ENCODE measurements at regions not wholly inside any gene's neighbourhood (a gene's known extent, or its start where the extent isn't known, plus 50 kb on each side); places are given as distances from the start of the nearest gene placed in this dataset.
"Not testable (repeated sequence)": the region's sequence is repeated elsewhere in the genome, so short reads cannot be mapped to it uniquely, and the experiment has no call there.

DNA sequence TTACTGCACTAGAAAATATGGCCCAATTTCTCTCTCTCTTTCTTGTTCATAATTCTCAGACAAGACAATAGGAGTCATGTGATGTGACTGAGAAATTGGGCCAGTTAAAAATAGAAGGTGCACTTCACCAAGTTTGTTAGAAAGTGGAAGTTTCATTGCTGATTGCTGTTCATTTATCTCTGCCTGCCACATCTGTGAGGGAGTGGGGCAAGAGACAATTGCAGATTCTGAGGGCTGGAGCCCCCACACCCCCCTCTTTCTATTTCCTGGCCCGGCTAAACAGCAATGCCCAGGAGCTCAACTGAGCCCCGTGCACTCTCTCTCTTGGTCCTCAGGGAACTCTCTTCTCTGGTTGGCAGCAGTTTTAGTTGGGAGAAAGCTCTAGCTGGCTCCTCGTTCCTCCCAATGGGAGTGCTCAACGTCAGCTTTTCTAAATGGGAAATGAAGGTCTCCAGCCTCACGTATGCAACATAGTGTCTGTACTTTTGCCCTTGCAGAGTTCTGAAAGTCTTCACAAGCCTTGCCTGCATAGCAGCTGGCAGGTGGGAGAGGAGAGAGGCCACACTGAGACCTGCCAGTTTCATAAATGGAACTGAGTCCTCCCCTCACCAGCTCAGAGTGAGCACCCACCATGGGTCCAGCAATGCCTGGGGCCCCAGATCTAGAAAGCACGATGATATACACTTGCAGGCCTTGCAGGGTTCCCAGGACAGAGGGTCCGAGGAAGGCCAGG lies 115.7 kb downstream of the MYCN start:
- H3K4me3 Mint-ChIP-seq = no peak overlapping the region
- H3K4me1 Mint-ChIP-seq = peaks cover 12% of the 10 kb centered on the region
- no peaks in the 10 kb centered on the region for H3K36me3 Mint-ChIP-seq (ENCODE audit: low read depth)
- TF ChIP-seq, protein P1, sequence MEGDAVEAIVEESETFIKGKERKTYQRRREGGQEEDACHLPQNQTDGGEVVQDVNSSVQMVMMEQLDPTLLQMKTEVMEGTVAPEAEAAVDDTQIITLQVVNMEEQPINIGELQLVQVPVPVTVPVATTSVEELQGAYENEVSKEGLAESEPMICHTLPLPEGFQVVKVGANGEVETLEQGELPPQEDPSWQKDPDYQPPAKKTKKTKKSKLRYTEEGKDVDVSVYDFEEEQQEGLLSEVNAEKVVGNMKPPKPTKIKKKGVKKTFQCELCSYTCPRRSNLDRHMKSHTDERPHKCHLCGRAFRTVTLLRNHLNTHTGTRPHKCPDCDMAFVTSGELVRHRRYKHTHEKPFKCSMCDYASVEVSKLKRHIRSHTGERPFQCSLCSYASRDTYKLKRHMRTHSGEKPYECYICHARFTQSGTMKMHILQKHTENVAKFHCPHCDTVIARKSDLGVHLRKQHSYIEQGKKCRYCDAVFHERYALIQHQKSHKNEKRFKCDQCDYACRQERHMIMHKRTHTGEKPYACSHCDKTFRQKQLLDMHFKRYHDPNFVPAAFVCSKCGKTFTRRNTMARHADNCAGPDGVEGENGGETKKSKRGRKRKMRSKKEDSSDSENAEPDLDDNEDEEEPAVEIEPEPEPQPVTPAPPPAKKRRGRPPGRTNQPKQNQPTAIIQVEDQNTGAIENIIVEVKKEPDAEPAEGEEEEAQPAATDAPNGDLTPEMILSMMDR (IDR thresholded peaks at IDR 0.05) = no peak
- H3K27me3 Mint-ChIP-seq (ENCODE audit: low read depth, poor library complexity) = peaks cover 6% of the 10 kb centered on the region
- peak overlapping the region; percentile 6 for H3K27ac Mint-ChIP-seq
- peaks cover 8% of the 10 kb centered on the region for H3K9me3 Mint-ChIP-seq
- DNase-seq = no peak

DNA sequence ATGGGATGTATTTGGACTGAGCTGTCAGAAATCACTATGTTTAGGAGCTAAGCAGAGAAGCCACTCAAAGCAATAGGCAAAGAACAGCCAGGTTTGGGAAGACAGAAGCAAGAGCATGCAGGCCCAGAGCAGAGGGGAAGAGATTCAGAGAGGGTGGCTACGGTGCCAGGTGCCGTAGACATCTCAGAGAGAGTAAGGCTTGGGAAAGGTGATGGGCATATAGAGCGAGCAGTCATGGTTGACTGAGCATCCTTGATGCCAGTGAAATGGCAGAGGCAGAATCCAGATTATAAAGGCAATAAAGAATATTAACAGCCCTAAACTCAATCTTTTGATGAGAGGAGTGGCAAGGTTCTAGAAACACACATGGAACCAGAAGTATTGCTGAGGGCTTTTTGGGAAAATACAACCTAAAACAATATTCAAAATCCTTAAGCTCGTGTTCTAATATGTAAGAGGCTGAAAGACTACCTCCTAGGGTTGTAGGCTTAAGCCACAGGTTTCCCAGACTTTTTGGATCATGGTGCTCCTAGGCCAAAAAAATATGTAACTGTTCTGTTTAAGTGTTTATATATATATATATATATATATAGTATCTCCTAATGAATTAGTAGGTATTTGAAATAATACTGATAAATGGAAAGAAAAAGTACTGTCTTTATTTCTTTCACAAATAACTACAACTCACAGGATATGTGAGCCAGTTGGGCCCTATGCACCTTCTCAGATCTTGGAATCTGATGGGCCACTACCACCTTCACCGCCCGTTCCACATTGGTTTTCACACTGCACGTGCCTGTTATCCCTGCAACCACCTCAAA lies 113.3 kb downstream of the MYCN start:
- H3K27me3 Mint-ChIP-seq (ENCODE audit: low read depth, poor library complexity) = peaks cover 6% of the 10 kb centered on the region
- peaks cover 31% of the 10 kb centered on the region for H3K4me1 Mint-ChIP-seq
- TF ChIP-seq, protein P1 (IDR thresholded peaks at IDR 0.05) = no peak
- H3K27ac Mint-ChIP-seq = no peak overlapping the region
- H3K36me3 Mint-ChIP-seq (ENCODE audit: low read depth) = no peaks in the 10 kb centered on the region
- no peak for DNase-seq
- H3K9me3 Mint-ChIP-seq = peaks cover 8% of the 10 kb centered on the region
- no peak overlapping the region for H3K4me3 Mint-ChIP-seq

- not testable (repeated sequence) for H3K27ac Mint-ChIP-seq; H3K4me3 Mint-ChIP-seq; DNase-seq; H3K36me3 Mint-ChIP-seq (ENCODE audit: low read depth); H3K27me3 Mint-ChIP-seq (ENCODE audit: low read depth, poor library complexity)
- Mint-ChIP-seq H3K4me1 (peaks cover 31% of the 10 kb centered on the region), H3K9me3 (peaks cover 10% of the 10 kb centered on the region)
Observed at GRCh38 chr2:16052571-16053052, 112.3 kb downstream of the MYCN start.

DNA sequence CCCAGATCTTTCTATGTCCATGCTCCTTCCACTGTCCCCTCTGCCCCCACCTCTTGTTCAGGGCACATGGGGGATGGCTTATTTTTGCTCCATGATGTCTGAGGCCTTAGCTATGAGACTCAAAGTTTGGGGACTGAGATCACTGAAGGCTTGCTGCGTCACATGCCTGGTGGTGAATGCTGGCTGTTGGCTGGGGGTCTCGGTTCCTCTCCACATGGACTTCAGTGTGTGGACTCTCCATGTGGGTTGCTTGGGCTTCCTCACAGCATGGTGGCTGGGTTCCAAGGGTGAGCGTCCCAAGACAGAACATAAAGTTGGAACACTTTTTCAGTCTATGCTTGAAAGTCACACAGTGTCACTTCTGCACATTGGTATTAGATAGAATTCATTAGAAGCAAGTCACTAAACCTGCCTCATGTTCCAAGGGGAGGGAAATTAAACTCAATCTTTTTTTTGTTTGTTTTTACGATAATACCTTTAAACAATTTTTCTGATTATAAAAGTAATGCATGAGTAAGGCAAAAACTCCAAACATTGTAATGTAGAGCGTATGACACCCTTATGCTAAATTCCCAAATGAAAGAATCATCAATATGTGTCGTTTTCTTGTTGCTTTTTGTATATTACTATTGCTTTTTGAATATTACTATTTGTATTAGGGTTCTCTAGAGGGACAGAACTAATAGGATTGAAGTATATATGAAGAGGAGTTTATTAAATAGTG lies 111.7 kb downstream of the MYCN start:
- Mint-ChIP-seq H3K9me3 (peaks cover 14% of the 10 kb centered on the region), H3K27me3 (ENCODE audit: low read depth, poor library complexity) (peaks cover 6% of the 10 kb centered on the region), H3K27ac (peak overlapping the region; percentile 36), H3K4me1 (peaks cover 31% of the 10 kb centered on the region), H3K36me3 (ENCODE audit: low read depth) (no peaks in the 10 kb centered on the region), H3K4me3 (no peak overlapping the region)
- TF ChIP-seq, protein P1 (IDR thresholded peaks at IDR 0.05) = no peak
- no peak for DNase-seq

DNA sequence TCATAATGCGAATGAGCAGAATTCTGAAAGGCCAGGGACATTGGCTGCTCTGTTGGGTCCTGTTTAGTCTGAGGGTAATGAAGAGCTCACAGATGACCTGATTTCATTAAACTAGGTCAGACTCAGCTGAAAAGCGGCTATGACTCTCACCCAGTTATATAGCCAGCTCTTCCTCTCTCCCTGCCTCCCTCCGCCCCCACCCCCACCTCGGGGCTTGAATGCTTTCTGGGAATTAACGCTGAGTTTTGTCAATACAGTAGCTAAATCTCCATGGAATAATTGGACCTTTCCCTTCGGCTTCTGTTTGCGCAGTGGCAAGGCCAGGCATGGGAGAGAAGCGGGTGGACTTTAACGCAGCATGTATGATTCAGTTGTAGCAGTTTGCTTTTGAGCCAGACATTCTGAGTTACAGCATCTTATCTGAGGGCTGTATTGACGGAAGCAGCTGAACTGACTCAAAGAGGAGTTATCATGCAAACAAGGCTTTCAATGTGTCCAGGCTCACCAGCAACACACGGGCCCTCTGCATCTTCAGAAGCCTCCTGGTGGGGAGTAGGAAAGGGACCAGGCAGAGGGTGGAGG lies 110.6 kb downstream of the MYCN start:
- Mint-ChIP-seq H3K4me1 (peaks cover 27% of the 10 kb centered on the region), H3K36me3 (ENCODE audit: low read depth) (no peaks in the 10 kb centered on the region), H3K4me3 (no peak overlapping the region), H3K27ac (peak overlapping the region; percentile 77), H3K27me3 (ENCODE audit: low read depth, poor library complexity) (peaks cover 6% of the 10 kb centered on the region), H3K9me3 (peaks cover 16% of the 10 kb centered on the region)
- TF ChIP-seq, protein P1 (IDR thresholded peaks at IDR 0.05) = no peak
- no peak for DNase-seq

Data from nephron progenitor cell (in vitro differentiated cells).